GM12872 (cell line): ENCODE measurements at regions not wholly inside any gene's neighbourhood (a gene's known extent, or its start where the extent isn't known, plus 50 kb on each side); places are given as distances from the start of the nearest gene placed in this dataset.

Experiments used
- CTCF ChIP-seq: IDR thresholded peaks from 3 replicates; pipeline ENCODE4 v1.5.1; 2011; ENCODE audit warnings: low read depth, mild to moderate bottlenecking, low read length, moderate library complexity; ENCODE audit not compliant: insufficient read depth

DNA sequence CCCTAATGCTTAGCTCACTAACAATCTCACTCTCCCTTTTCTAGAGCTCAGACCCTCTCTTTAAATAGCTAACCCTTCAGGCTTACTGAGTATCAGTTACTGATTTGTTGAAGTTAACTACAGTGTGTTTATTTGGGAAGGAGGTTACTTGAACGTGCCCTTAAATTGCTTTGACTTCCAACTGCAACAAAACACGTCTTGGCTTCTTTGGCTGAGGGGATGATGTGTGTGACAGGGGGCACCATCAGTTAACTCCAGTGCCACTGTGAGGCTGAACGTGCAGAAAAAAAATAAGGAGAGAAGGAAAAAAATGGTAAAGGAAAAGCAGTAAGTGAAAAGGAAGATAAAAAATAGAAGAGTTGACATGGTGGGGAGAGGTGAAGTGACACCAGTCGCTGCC is 75.1 kb upstream of the NRIP1 start:
- TF ChIP-seq CTCF = no peak

DNA sequence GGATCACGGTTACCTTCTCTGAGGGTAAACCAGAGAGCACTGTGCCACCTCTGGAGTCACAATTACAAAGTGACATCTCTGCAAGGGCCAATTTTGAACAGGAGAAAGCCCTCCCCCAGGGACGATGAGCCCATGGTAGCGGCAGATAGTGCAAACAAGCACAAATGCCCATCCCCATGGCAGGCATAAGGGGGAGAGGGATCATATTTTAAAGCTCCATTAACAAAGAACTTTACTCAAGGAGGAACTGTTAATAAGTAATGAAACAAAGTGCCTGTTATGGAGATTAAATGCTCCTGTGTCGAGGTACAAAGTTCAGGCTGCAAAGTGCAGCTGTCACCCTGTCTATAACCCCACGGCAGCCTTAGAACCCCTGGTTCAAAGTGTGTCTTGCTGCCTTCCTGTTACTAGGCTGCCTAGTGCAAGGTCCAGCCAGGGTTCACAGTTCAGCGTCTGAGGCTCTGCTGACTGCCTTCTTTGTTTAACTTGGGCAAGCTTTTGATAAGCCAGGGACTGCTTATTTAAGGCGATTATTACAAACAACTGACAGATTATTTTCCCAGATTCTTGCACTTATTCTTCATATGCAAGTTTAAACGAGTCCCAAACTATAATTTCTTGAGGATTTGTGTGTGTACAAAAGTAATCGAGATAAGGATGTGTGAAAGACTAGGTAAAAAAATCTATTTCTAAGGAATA is 75.7 kb upstream of the NRIP1 start:
- TF ChIP-seq CTCF = no peak

- TF ChIP-seq CTCF = no peak
These were observed 76.6 kb upstream of the NRIP1 start for GRCh38 chr21:15141261-15141970.

GRCh38 chr21:15144026-15144425 is 79.2 kb upstream of the NRIP1 start:
- no peak for TF ChIP-seq CTCF

DNA sequence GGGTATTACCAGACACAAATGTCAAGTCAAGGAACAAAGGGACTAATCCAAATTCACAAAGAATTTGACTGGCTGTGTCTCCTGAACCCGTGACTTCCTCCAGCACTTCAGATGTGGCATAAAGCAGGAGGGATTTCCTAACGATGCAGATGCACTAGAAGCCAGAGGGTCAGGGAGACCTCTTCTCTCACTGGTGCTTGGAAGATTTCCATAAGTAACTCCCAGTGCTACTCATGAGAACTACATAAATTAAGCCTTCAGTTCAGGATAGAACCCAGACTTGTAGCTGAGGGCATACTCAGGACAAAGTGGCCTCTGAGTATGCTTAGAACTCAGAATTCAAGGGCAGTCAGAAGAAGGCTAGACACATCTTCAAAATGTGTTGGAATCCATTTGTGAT is 83.6 kb upstream of the NRIP1 start:
- no peak for TF ChIP-seq CTCF

DNA sequence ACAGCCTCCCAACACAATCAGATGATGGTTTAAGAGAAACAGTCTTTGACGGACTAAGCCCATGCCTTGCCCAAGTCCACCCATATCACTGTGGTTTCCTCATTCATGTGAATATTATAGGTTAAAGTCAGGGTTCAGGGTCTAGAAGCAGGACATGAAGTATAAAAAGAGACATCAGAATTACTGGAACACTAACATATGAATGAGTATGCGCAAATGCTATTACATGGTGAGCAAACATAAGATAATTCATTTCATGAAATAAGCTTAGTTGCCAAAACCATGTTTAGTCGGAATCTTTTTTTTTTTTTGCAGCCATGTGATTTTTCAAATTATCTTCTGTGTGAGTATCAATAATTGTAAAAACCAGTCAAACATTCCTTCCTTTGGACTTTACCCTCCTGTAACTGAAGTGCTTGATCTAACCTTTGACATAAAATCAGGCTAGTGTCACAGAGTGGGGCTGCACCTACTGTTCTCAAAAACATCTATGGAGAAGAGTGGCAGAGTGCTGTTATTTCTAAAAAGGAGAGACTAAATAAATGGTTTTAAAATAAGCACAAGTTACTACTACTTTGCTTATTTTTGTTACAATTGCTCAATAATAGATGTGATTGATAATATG is 84.9 kb upstream of the NRIP1 start:
- no peak for TF ChIP-seq CTCF

DNA sequence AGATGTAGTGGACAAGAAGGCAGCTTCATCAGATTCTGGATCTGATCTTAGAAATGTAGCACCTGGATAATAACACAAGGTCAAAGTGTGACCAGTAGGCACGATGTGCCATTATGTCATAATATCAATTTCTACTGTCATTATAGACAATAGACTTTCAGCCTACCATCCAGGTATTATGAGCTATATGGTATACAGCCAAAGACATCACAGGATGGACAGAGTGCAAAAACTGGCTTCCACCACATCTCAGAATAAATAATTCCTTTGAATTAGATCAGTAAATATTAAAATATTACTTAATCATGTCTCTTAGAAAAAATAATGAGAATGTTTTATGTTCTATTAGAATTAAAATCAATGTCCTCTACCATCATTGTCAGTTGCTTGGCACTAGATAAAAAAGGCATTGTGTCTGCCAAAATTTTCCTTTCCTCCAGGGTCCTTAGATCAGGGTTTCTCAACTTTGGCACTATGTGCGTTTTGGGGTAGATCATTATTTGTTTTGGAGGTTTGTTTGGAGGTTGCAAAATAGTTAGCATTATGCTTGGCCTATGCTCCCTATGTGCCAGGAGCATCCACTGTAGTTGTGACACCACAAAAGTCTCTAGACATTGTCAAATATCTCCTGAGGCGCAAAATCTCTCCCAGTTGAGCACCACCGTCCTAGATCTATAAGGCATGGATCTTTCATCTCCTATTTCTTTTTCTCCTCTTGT is 86.7 kb upstream of the NRIP1 start:
- no peak for TF ChIP-seq CTCF
